Fibroblast of skin of left quadriceps (primary cell): ENCODE measurements at regions not wholly inside any gene's neighbourhood (a gene's known extent, or its start where the extent isn't known, plus 50 kb on each side); places are given as distances from the start of the nearest gene placed in this dataset.
"Not testable (repeated sequence)": the region's sequence is repeated elsewhere in the genome, so short reads cannot be mapped to it uniquely, and the experiment has no call there.

Experiments used
- DNase-seq, 2 experiments: peaks; one replicate each; pipeline ENCODE4 v3.0.0-alpha.2; 2013; ENCODE audit warnings: low read depth in 2 of 2

GRCh38 chr2:10223932-10224720, 78.6 kb upstream of the HPCAL1 start:
- DNase-seq: no peak

- DNase-seq: no peak
These were observed 78.0 kb upstream of the HPCAL1 start for GRCh38 chr2:10224734-10225133.

GRCh38 chr2:10225291-10226037, 77.2 kb upstream of the HPCAL1 start:
- DNase-seq: no peak

- DNase-seq: no peak
These were observed 76.5 kb upstream of the HPCAL1 start for GRCh38 chr2:10226038-10226724.

- DNase-seq: no peak
These were observed 73.9 kb upstream of the HPCAL1 start for GRCh38 chr2:10228611-10229365.

- no peak for DNase-seq
These were observed 73.1 kb upstream of the HPCAL1 start for GRCh38 chr2:10229462-10230099.

GRCh38 chr2:10230499-10230898, 72.2 kb upstream of the HPCAL1 start:
- no peak for DNase-seq

GRCh38 chr2:10230921-10231320, 71.8 kb upstream of the HPCAL1 start:
- DNase-seq: not testable (repeated sequence)

GRCh38 chr2:10231551-10232085, 71.1 kb upstream of the HPCAL1 start:
- no peak for DNase-seq

GRCh38 chr2:10232096-10232815, 70.4 kb upstream of the HPCAL1 start:
- DNase-seq: no peak

GRCh38 chr2:10233131-10234012, 69.3 kb upstream of the HPCAL1 start:
- no peak for DNase-seq

GRCh38 chr2:10234013-10234306, 68.7 kb upstream of the HPCAL1 start:
- no peak for DNase-seq

- DNase-seq: no peak
These were observed 68.2 kb upstream of the HPCAL1 start for GRCh38 chr2:10234409-10235094.

GRCh38 chr2:10235099-10235908, 67.4 kb upstream of the HPCAL1 start:
- DNase-seq: no peak

- DNase-seq: no peak
These were observed 66.7 kb upstream of the HPCAL1 start for GRCh38 chr2:10235909-10236550.

- no peak for DNase-seq
These were observed 65.9 kb upstream of the HPCAL1 start for GRCh38 chr2:10236571-10237391.
